ENCODE measurements at regions not wholly inside any gene's neighbourhood (a gene's known extent, or its start where the extent isn't known, plus 50 kb on each side); places are given as distances from the start of the nearest gene placed in this dataset.

- ATAC-seq (ENCODE audit: insufficient read depth, low FRiP score) (no peak), DNase-seq (peak in 2 of 3 donors; percentile 9 to 13)
- Histone ChIP-seq H3K9ac (ENCODE audit: insufficient read depth in 1 of 2, low read length in 2 of 2) (no peak overlapping the region), H3K9me3 (ENCODE audit: control insufficient read depth in 4 of 4, insufficient read depth in 3 of 4, low read length in 3 of 4) (peaks cover 0 to 2% (median 0%) of the 10 kb centered on the region in 4 donors), H3K4me3 (no peak overlapping the region), H3K27ac (ENCODE audit: low read depth in 1 of 2, low read length in 1 of 2) (no peak overlapping the region), H3K27me3 (ENCODE audit: control insufficient read depth in 3 of 3, insufficient read depth in 3 of 3, low read length in 2 of 3) (peaks cover 0 to 7% (median 0%) of the 10 kb centered on the region in 3 donors), H3K36me3 (ENCODE audit: control insufficient read depth in 4 of 4, insufficient read depth in 4 of 4, low read length in 4 of 4) (no peaks in the 10 kb centered on the region), H3K4me1 (ENCODE audit: control insufficient read depth in 5 of 5, insufficient read depth in 5 of 5, low read length in 5 of 5) (peaks cover 0 to 6% (median 0%) of the 10 kb centered on the region in 5 donors)
- WGBS, 2 donors: 32 to 33% methylated on average over 2 of the region's 2 CpGs
- no peak for TF ChIP-seq CTCF (IDR thresholded peaks at IDR 0.05; ENCODE audit: control extremely low read depth, extremely low read depth)
Measured at GRCh38 chr3:118001380-118001779, 1033.3 kb downstream of the IGSF11 start.

- Histone ChIP-seq H3K27me3 (ENCODE audit: control insufficient read depth in 3 of 3, insufficient read depth in 3 of 3, low read length in 2 of 3) (no peaks in the 10 kb centered on the region), H3K36me3 (ENCODE audit: control insufficient read depth in 4 of 4, insufficient read depth in 4 of 4, low read length in 4 of 4) (no peaks in the 10 kb centered on the region), H3K4me1 (ENCODE audit: control insufficient read depth in 5 of 5, insufficient read depth in 5 of 5, low read length in 5 of 5) (no peaks in the 10 kb centered on the region), H3K4me3 (no peak overlapping the region), H3K27ac (ENCODE audit: low read depth in 1 of 2, low read length in 1 of 2) (no peak overlapping the region), H3K9me3 (ENCODE audit: control insufficient read depth in 4 of 4, insufficient read depth in 3 of 4, low read length in 3 of 4) (peaks cover 0 to 4% (median 0%) of the 10 kb centered on the region in 4 donors), H3K9ac (ENCODE audit: insufficient read depth in 1 of 2, low read length in 2 of 2) (no peak overlapping the region)
- WGBS, 2 donors: 26 to 59% methylated on average over 3 of the region's 3 CpGs
- DNase-seq (peak in 2 of 3 donors; percentile 43 to 56), ATAC-seq (ENCODE audit: insufficient read depth, low FRiP score) (peak; percentile 53)
- no peak for TF ChIP-seq CTCF (IDR thresholded peaks at IDR 0.05; ENCODE audit: control extremely low read depth, extremely low read depth)
Measured at GRCh38 chr3:118011910-118012309, 1022.7 kb downstream of the IGSF11 start.

GRCh38 chr3:118029049-118029448 lies 1005.6 kb downstream of the IGSF11 start:
- no peak for TF ChIP-seq CTCF (IDR thresholded peaks at IDR 0.05; ENCODE audit: control extremely low read depth, extremely low read depth)
- Histone ChIP-seq H3K9ac (ENCODE audit: insufficient read depth in 1 of 2, low read length in 2 of 2) (no peak overlapping the region), H3K4me3 (no peak overlapping the region), H3K27ac (ENCODE audit: low read depth in 1 of 2, low read length in 1 of 2) (no peak overlapping the region), H3K4me1 (ENCODE audit: control insufficient read depth in 5 of 5, insufficient read depth in 5 of 5, low read length in 5 of 5) (no peaks in the 10 kb centered on the region), H3K36me3 (ENCODE audit: control insufficient read depth in 4 of 4, insufficient read depth in 4 of 4, low read length in 4 of 4) (no peaks in the 10 kb centered on the region), H3K27me3 (ENCODE audit: control insufficient read depth in 3 of 3, insufficient read depth in 3 of 3, low read length in 2 of 3) (no peaks in the 10 kb centered on the region), H3K9me3 (ENCODE audit: control insufficient read depth in 4 of 4, insufficient read depth in 3 of 4, low read length in 3 of 4) (peaks cover 0 to 6% (median 3%) of the 10 kb centered on the region in 4 donors)
- no peak for ATAC-seq (ENCODE audit: insufficient read depth, low FRiP score)
- DNase-seq: no peak
- WGBS, 2 donors: 56 to 57% methylated on average over 2 of the region's 2 CpGs

DNA sequence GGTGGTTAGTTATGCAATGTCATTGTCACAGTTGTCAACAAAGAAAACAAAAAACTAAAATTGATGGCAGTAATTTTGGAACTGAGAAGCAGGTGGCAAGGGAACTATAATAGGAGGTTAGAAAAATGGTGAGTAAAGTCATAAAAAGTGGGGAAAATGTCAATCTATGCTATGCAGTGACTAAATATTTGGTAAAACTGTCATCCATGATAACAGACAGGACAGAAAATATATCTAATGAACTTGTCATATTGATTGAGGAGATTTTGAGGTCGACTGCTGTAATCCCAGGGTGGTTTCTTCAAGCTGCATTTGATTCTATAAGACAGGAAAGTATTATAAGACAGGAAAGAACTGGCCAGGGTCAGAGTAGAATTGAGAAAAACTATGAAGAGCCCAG lies 998.4 kb downstream of the IGSF11 start:
- DNase-seq: no peak
- Histone ChIP-seq H3K4me3 (no peak overlapping the region), H3K27ac (ENCODE audit: low read depth in 1 of 2, low read length in 1 of 2) (no peak overlapping the region), H3K4me1 (ENCODE audit: control insufficient read depth in 5 of 5, insufficient read depth in 5 of 5, low read length in 5 of 5) (no peaks in the 10 kb centered on the region), H3K9ac (ENCODE audit: insufficient read depth in 1 of 2, low read length in 2 of 2) (no peak overlapping the region), H3K9me3 (ENCODE audit: control insufficient read depth in 4 of 4, insufficient read depth in 3 of 4, low read length in 3 of 4) (peaks cover 0 to 7% (median 1%) of the 10 kb centered on the region in 4 donors), H3K27me3 (ENCODE audit: control insufficient read depth in 3 of 3, insufficient read depth in 3 of 3, low read length in 2 of 3) (no peaks in the 10 kb centered on the region), H3K36me3 (ENCODE audit: control insufficient read depth in 4 of 4, insufficient read depth in 4 of 4, low read length in 4 of 4) (no peaks in the 10 kb centered on the region)
- TF ChIP-seq CTCF (IDR thresholded peaks at IDR 0.05; ENCODE audit: control extremely low read depth, extremely low read depth): no peak
- ATAC-seq (ENCODE audit: insufficient read depth, low FRiP score): no peak
- WGBS, 2 donors: 43 to 47% methylated on average over 1 of the region's 1 CpG
